ENCODE measurements at regions not wholly inside any gene's neighbourhood (a gene's known extent, or its start where the extent isn't known, plus 50 kb on each side); places are given as distances from the start of the nearest gene placed in this dataset.
"Not testable (repeated sequence)": the region's sequence is repeated elsewhere in the genome, so short reads cannot be mapped to it uniquely, and the experiment has no call there.

DNA sequence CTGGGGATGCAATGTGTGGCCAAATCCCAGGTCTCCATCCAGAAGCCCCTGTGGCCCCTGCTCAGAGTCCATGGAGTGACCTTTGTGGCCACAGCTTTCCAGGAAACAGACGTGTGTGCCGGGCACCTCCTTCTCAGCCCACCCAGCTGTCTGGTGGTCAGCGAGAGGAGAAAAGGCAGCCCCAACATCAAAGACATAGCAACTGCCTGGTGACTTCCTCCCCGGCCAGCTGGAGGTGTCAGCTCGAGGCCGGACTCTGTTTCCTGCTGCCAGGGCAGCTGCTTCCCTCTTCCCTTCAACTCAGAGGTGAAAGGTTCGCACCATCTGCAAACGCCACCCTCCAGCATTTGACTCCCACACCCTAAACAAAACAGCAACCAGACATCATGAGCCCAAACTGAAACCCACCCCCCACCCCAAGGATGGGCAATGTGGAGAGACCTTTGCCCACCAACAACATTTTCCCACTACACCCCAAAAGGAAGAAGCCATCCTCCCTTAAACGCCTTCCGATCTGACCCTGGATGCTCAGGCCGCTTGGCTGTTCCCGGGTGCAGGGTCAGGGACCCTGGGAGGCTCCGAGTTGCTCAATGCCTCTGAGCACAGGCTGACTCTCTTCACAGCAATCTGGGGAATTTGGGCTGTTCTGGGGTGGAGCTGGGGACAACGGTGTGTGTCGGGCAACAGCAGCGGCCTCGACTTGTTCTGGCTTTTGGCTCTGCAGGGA, 162.3 kb downstream of the PSMG1 start:
- DNase-seq: no peak

DNA sequence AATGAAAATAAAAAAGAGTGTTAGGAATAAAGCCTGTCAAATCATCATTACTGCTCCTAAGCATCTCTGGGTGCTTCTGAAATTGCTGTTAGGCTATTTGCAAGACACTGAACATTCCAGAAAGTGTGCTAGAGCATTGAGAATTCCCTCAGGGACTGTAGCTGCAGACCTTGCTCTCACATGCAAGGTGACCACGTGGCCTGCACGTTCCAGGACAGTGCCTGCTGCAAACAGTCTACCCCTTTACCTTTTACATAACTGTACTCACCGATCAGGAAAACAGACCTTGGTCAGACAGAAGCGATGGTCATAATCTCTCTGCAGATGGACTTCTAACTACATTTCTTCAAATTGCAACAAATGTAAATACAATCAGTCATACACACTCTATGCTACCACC, 164.5 kb downstream of the PSMG1 start:
- no peak for DNase-seq

GRCh38 chr21:39016740-39017315, 166.4 kb downstream of the PSMG1 start:
- no peak for DNase-seq

GRCh38 chr21:39014747-39015146, 168.5 kb downstream of the PSMG1 start:
- no peak for DNase-seq

DNA sequence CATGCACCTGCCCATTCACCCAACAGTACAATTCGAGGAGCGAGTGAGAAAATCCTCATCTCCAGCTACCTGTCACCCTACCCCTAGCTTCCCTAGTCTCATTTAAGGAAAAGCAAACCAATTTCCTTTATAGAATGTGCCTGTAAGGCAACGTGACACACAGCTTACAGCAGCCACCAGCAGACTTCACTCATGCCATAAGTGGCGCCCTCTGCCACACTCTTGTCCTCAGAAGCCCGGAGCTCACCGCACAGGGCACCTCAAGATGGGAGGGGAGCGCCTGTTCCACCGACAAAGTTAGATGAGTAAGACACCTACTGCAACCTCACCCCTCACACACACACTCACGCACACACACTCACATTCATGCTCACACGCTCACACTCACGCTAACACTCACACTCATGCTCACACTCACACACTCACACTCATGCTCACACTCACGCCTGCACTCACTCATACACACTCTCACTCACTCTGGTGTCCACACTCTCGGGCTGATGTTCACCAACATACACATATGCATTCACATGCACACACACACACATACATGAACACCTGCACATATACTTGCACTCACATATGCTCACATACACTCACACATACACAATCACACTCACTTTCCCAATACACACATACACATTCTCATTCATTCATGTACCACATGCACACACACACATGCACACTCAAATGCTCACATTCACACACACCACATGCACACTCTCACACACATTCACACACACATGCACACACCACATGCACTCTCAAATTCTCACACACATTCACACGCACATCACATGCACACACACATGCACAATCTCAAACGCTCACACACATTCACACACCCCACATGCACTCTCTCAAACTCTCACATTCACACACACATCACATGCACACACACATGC, 170.7 kb downstream of the PSMG1 start:
- no peak for DNase-seq

DNA sequence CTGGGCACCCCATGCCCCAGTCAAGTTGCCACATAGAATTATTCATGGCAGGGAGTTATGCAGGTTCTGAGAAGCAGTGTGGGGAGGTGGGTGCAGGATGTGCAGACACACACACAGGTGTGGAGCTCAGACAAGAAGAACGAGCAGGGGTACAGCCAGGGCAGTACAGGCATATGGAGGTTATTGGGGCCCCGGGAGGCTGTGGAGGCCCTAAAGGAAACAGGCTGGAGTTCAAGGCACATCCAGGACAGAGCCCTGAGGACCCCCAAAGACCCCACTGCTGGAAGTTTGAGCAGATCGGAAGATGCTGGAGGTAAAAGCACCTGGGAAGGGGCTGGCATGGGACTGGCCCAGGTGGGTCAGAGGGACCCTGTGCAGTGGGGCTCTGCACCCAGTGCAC, 171.3 kb downstream of the PSMG1 start:
- no peak for DNase-seq

GRCh38 chr21:39010629-39011404, 172.4 kb downstream of the PSMG1 start:
- no peak for DNase-seq

- DNase-seq: no peak
Measured at GRCh38 chr21:39009587-39010225, 173.5 kb downstream of the PSMG1 start.

DNA sequence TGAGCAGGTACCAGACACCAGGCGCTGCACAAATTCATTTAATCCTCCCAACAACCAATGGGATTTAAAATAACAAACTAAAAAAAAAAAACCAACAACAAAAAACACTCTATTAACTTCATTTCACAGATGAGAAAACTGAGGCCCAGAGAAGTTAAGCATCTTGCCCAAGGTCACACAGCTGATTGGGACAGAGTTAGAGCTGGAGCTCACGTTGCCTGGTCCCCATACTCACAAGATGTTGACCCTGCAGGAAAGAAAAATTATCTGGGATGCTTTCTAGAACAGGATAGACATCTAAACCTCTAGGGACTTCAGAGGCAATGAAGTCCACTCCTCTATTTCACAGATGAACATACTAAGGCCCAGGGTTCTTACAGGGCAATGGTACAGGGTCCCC, 175.3 kb downstream of the PSMG1 start:
- no peak for DNase-seq

- DNase-seq: no peak
Measured at GRCh38 chr21:39007532-39007931, 175.7 kb downstream of the PSMG1 start.

DNA sequence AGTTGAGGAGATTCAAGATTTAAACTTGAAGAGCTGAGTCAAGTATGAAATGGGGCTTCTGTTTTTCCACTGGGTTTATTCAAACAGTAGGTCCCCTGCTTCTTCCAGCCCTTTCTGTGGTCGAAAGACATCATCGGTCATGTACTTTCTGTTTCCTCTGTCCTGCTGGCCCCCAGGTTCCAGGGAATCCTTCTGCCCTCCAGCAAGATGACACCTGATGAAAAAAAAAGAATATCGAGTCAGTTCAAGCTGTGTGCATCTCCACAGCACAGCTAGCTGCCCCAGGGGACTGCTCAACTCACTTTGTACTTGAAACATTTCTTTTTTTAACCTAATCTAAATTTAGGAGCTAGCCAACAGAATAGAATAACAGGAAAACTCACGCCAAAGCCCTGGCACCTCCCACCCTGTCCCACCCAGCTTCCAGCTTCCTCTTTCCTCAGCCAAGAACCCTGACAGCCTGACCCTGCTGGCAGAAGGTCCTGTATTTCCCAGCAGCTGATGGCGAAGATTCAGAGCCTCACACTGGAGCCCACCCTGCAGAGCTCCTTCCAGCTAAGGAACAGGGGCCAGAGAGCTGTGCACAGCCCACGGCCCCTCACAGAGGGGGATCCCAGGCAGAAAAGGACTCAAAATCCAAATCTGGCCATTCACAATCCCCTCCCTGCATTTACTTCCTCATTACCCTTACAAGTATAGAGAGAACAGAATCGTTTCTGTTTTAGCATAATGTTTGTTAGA, 176.5 kb downstream of the PSMG1 start:
- DNase-seq: no peak

GRCh38 chr21:39005502-39005787, 177.8 kb downstream of the PSMG1 start:
- no peak for DNase-seq

- peak; percentile 20 for DNase-seq
Measured at GRCh38 chr21:39004634-39005501, 178.4 kb downstream of the PSMG1 start.

DNA sequence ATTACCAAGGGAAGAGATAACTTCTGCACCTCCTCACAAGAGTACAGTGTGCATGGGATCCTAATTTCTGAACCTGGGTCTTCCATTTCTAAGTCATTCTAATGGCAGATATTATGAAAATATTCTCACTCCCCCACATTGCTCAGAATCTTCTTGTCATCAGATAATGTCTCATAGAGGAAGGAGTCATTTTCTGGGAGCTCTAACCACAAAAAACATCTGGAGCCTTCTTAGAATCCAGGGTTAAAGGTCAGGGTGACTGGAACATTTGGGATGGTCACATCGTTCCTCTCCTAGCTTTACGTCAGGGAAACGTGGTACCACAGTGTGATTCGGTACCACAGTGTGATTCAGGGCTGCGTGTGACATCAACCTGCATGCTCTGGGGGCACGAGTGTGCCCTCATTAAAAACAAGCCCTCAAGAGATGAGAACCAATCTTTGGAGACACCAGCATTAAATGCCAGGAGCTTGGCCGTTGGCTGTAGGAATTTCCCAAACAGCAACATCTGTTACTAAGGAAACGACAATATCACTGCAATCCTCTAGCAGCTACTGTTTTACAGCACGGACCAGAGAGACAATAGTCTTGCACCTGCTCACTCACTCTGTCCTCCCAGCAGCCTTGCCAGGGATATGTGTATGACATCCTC, 179.1 kb downstream of the PSMG1 start:
- DNase-seq: peak; percentile 35

- no peak for DNase-seq
Measured at GRCh38 chr21:39001341-39001740, 181.9 kb downstream of the PSMG1 start.

DNA sequence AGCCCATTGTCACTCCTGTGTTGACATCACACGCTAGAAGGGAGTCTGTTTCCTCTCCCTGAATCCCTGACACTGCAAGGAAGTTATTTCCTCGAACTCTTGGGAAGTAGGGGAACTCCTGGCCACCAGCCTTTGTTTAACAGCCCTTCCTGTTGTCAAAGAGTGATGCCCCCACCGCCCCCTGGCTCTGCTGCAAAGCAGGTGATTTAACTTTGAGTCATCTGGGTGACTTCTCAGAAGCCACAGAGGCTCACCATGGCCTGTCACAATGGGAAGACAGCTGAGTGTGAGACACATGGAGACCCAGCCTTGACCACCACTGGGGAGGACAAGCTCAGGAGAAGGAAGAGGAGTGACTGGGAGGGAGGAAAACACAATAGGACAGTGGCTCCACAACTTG, 182.8 kb downstream of the PSMG1 start:
- no peak for DNase-seq

- no peak for DNase-seq
Measured at GRCh38 chr21:38999161-38999560, 184.1 kb downstream of the PSMG1 start.

DNA sequence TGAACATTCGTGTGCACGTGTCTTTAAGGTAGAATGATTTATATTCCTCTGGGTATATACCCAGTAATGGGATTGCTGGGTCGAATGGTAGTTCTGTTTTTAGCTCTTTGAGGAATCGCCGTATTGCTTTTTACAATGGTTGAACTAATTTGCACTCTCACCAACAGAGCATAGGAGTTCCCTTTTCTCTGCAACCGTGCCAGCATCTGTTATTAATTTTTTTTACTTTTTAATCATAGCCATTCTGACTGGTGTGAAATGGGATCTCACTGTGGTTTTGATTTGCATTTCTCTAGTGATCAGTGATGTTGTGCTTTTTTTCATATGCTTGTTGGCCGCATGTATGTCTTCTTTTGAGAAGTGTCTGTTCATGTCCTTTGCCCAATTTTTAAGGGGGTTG, 185.0 kb downstream of the PSMG1 start:
- DNase-seq: not testable (repeated sequence)

DNA sequence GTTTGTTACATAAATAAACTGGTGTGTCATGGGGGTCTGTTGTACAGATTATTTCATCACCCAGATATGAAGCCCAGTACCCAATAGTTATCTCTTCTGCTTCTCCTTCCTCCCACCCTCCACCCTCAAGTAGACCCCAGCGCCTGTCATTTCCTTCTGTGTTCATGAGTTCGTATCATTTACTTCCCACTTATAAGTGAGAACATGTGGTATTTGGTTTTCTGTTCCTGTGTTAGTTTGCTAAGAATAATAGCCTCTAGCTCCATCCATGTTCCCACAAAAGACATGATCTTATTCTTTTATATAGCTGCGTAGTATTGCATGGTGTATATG, 185.4 kb downstream of the PSMG1 start:
- DNase-seq: not testable (repeated sequence)

- no peak for DNase-seq
Measured at GRCh38 chr21:38997051-38997842, 186.0 kb downstream of the PSMG1 start.

Data from NCI-H345 (cell line).